Activated CD4-positive, alpha-beta T cell treated with anti-CD3 and anti-CD28 coated beads for 4 hours (primary cell): ENCODE measurements at regions not wholly inside any gene's neighbourhood (a gene's known extent, or its start where the extent isn't known, plus 50 kb on each side); places are given as distances from the start of the nearest gene placed in this dataset.
"Not testable (repeated sequence)": the region's sequence is repeated elsewhere in the genome, so short reads cannot be mapped to it uniquely, and the experiment has no call there.

Experiments
- DNase-seq, 2 donors: peaks; one replicate each; pipeline ENCODE4 v3.0.0-alpha.2; 2020

- DNase-seq: no peak
Measured at GRCh38 chr10:30731963-30732362, 102.4 kb upstream of the LYZL2 start.

GRCh38 chr10:30730306-30730705 is 100.8 kb upstream of the LYZL2 start:
- DNase-seq: no peak

- no peak for DNase-seq
Measured at GRCh38 chr10:30728766-30729165, 99.2 kb upstream of the LYZL2 start.

DNA sequence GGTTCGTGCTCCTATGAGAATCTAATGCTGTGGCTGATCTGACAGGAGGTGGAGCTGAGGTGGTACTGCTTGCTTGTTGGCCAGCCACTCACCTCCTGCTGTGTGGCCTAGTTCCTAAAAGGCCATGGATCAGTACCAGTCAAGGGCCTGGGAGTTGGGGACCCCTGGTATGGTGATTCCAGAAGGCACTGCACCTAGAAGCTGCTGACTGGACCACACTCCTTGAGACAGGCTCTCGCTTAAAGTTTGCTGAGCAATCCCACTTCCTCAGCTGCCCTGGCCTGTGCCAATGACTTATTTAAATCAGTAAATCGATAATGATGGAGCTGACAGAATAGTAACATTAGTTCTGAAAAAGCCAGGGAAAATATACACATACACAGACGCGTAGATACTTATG is 98.6 kb upstream of the LYZL2 start:
- DNase-seq: no peak

GRCh38 chr10:30727524-30727923 is 98.0 kb upstream of the LYZL2 start:
- no peak for DNase-seq

GRCh38 chr10:30726783-30727414 is 97.3 kb upstream of the LYZL2 start:
- DNase-seq: peak; percentile 68 to 80

DNA sequence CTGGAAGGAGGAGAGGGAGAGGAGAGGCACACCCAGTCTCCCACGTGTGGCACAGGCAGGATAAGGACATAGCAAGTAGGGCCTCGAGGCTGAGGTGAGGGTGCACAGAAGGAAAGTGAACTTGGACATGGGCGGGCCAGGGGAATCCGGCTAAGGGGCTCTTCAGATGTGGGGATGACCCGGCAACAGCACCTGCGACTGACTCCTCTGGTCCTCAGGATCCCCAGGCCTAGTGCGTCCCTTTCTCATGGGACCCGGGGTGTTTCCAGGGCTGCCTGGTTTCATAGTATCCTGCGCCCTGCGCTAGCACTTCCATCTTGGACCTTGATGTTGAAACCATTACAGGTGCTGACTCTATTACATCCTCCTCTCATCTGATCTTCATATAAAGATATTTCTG is 96.1 kb upstream of the LYZL2 start:
- no peak for DNase-seq

DNA sequence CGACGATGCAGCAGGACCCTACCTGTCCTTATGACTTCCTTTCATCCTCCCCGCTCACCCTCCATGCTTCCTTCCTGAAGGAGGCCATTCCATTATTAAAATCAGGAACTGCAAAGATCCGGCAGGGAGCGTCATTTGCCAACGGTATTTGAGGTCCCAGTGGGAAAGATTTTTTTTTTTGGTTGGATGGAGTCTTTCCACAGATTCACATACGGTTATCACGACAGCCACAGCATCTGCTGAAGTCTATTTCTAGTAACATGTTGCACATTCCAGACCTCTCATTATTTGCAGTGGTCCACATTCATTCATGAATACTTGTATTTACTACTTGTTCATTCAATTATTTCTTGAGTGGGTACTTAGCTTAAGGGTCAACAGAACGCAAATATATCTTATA is 94.7 kb upstream of the LYZL2 start:
- no peak for DNase-seq

DNA sequence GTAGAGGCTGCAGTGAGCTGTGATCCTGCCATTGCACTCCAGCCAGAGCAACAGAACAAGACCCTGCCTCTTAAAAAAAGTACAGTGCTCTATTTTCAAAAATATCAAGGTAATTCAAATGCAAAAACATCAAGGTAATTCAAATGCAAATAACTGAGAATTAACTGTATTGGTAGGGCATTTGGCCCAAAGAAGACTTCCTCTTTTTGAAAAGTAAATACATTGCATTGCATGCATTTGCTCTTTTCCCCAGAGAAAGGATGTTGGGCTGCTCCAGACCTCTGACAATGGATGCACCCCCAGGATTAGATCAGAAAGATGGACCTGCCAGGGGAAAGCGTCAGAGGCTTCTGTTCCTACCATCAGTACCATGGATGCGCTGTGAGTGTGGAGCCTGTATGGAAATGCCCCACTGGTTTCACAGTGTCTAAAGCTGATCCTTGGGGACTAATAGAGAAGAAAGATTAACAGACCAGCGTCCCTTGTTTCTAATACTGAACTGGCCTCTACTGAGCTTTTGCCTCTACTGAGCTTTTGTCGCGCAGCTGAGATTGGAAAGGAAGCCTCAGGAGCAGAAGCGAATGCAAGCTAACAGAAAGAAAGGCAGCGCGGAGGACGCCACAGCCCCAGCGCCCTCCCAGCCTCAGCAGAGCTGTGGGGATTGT is 93.5 kb upstream of the LYZL2 start:
- no peak for DNase-seq

- DNase-seq: no peak
Measured at GRCh38 chr10:30719832-30720231, 90.3 kb upstream of the LYZL2 start.

GRCh38 chr10:30709700-30710358 is 80.3 kb upstream of the LYZL2 start:
- no peak for DNase-seq

DNA sequence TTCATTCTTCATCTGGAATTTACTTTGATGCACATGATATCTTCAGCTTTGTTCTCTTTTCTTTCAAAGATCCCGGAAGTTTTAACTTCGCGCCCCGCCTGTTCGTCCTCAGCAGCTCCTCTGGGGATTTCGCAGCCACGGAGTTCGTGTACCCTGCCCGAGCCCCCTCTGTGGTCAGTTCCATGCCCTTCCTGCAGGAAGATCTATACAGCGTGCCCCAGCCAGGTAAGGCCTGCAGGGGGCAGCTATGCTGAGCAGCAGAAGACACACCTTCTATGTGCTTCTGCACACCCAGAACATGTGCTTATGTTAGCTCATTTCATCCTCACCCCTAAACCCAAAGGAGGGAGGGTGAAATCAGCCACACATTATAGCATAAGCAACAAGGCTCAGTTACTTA is 79.7 kb upstream of the LYZL2 start:
- no peak for DNase-seq

DNA sequence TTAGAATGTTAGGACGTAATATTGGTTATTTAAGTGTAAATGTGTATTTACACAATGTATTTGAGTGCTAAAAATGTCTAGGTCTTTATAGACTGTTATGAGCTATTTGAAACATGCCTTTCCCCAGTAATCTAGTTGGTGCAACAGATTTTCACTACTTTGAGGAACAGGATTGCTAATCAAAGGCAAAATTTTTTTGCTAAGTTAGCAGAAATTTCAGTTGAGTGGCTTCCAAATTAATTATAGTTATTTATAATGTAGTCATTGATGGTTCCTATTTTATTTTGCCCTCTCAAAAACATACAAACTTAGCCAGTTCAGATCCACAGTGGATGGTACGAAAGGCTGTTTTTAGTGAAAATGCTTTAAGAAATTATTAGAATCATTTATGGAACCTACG is 78.7 kb upstream of the LYZL2 start:
- no peak for DNase-seq

DNA sequence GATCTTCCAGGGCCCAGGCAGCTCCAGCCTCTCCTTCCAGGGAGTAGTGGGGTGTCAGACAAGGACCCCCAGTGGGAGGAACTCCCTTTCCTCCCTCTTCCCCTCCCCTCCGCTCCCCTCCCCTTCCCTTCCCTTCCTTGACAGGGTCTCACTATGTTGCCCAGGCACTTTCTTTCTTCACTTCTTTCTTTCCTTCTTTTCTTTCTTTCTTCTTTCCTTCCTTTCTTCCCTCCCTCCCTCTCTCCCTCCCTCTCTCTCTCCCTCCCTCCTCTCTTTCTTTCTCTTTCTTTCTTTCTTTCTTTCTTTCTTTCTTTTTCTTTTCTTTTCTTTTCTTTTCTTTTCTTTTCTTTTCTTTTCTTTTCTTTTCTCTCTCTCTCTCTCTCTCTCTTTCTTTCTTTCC is 76.6 kb upstream of the LYZL2 start:
- not testable (repeated sequence) for DNase-seq

DNA sequence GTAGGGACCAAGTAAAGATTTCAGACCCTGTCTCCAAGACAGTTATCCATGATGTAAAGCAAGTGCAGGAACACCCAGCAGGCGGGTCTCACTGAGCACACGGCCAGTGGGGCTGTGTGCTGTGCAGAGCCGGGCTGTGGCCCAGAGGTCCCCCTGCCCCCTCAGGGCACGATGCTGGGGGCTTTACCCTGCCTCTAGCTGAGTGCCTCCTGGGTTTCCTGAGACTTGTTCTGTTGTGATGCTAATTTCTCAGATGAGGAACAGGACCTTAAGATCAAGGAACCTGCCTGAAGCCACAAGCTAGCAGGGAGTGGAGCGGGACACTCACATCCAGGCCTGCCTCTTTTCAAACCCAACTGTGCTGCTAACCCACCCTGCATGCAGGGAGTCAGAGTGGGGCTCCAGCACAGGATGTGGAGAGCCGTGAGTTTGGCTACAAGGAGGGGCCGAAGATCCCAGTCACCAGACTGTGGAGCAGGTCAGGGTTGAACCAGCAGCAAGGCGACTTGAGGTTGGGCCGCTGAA is 76.1 kb upstream of the LYZL2 start:
- DNase-seq: no peak

- DNase-seq: peak in 1 of 2 donors; percentile 14
Measured at GRCh38 chr10:30705101-30705624, 75.6 kb upstream of the LYZL2 start.

DNA sequence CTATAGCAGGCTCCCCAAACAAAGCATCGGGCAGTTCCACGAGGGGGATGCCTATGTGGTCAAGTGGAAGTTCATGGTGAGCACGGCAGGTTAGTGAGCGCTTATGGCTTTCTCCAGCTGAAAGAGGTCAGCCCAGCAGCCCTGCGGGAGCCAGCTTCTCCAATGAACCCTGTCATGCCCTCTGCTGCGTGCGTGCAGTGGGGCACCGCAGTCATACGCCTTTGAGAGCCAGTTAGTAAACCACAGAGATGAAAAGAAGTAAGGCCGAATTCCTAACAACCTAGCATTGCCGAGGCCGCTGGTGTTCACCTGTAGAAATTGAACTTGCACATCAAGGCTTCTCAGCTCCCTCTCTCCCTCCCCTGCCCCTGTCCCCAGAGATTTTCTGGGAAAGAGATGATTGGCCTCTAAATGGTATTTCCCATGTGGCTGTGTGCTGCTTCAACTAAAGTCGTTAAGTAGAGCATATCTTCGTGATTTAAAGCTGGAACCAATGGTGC is 75.1 kb upstream of the LYZL2 start:
- peak; percentile 26 to 34 for DNase-seq

DNA sequence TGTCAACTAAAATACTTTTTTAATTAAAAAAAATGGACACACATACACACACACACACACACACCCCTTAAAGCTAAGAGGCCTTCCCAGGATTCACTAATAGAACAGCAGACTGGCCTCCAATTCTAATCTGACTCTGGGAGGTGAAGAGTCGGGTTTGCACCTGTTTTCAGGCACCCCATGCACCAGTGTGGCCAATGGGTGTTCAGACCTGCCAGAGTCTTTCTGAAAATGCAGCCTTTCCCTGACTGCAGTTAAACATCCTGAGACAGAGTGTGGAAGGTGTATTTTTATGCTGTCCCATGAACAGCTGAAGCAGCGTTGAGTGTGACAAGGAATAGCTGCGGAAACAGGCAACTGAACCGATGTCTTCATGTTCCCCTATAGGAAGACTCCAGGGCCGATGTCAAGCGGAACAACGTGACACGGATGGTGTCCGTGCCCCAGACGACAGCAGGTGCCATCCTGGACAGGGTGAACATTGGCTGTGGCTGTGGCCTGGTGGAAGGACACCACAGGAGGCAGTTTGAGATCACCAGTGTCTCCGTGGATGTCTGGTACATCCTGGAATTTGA is 74.6 kb upstream of the LYZL2 start:
- DNase-seq: peak in 1 of 2 donors; percentile 16

- not testable (repeated sequence) for DNase-seq
Measured at GRCh38 chr10:30703446-30703845, 73.9 kb upstream of the LYZL2 start.

GRCh38 chr10:30702860-30703259 is 73.3 kb upstream of the LYZL2 start:
- DNase-seq: no peak

DNA sequence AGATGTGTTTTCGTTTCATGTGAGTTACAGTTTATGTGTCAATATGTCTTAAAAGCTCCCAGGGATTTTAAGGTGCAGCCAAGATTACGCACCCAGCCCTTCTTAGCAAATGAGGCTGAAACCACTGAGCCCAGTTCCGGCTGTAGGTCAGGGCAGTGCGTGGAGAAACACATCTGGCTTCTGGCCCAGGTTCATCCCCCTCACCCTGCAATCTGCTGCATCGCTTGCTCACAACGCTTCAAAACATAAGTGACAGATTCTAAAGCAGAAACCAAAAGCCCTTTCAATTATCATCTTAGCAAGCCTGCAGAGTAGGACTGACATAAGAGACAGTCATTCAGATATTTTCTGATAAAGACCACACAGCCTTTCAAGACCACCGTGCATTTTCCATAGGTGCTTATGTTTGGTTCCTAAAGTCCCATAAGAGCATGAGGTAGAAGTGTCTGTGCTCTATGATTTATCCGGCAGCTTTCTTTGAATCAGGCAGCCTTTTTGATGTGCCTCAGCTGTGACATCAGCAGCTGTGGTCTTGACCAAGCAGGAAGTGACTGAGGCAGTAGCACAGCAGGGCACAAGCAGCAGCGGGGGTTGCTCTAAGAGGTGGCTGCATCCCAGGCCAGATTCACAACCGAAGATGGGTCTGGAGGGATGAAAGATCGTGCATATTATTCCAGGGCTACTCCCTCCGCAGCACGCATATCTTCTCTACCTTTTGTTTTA is 72.1 kb upstream of the LYZL2 start:
- DNase-seq: peak; percentile 51 to 59

GRCh38 chr10:30697806-30698205 is 68.3 kb upstream of the LYZL2 start:
- no peak for DNase-seq

GRCh38 chr10:30697221-30697620 is 67.7 kb upstream of the LYZL2 start:
- not testable (repeated sequence) for DNase-seq
